ENCODE measurements at regions not wholly inside any gene's neighbourhood (a gene's known extent, or its start where the extent isn't known, plus 50 kb on each side); places are given as distances from the start of the nearest gene placed in this dataset.

DNA sequence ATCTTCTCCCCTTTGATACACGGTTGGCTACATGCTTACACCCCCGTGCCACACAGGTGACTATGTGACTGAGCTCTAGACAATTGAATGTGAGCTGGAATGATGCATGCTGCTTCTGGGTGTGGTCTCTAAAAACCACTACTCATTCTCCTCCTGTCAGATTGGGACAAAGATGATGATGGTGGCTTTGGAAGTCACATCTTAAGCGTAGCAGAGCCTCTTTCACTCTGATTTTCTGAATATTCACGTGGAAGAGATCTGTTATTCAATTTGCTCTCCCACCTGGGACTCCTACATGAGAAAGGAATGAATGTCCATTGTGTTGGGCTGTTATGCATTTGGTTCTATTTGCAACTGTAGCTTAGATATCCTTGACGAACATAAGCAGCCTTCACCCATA, 763.6 kb upstream of the EEF2KMT start:
- DNase-seq (ENCODE audit: low spot score) = no peak

DNA sequence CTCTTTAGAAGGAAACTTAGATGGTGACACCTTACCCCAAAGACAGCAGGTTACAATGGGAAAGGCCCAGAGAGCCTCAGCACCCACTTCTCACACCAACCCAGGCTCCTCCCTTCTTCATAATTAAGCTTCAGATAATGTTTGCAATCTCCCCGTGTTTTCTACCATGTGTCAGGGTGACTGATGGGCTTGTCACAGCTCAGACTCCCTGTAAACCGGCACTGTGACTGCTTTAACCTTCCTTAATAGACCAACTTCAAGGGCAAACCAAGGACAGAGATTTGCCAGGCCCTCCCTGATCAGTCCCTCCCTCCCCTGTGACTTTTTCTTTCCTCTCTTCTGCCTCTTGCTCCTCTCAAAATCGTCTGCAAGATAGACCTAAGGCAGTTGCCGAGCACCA, 760.6 kb upstream of the EEF2KMT start:
- DNase-seq (ENCODE audit: low spot score) = no peak

DNA sequence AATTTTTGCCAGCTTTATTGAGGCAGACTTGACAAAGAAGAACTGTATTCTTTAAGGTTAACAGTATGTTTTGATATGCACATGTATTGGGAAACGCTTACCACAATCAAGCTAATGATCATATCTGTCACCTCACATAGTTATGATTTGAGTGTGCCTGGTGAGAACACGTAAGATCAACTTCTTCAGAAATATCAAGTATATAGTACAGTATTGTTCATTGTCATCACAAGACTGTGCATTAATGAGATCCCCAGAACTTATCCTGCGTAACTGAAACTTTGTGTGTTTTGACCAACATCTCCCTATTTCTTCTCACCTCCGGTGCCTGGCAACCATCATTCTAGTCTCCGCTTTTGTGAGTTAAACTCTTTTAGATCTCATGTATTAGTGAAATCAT, 756.4 kb upstream of the EEF2KMT start:
- DNase-seq (ENCODE audit: low spot score) = no peak

DNA sequence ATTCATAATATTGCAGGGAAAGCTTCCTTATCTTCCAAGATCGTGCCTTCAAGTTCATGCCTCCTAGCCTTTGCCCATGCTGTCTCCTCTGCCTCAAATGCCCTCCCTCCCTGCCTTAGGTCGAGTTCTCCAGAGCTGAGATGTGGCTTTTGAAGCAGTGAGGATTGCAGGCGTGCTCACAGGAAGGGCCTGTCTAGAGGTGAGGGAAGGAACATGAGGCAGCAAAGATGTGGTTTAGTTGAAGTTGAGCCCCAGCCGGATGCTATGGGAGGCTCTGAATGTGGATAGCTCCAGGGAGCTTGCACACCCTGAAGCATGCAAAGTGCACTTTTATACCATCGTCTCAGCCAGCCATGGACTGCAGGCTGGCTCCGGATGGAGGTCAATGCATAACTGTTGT, 754.6 kb upstream of the EEF2KMT start:
- no peak for DNase-seq (ENCODE audit: low spot score)

DNA sequence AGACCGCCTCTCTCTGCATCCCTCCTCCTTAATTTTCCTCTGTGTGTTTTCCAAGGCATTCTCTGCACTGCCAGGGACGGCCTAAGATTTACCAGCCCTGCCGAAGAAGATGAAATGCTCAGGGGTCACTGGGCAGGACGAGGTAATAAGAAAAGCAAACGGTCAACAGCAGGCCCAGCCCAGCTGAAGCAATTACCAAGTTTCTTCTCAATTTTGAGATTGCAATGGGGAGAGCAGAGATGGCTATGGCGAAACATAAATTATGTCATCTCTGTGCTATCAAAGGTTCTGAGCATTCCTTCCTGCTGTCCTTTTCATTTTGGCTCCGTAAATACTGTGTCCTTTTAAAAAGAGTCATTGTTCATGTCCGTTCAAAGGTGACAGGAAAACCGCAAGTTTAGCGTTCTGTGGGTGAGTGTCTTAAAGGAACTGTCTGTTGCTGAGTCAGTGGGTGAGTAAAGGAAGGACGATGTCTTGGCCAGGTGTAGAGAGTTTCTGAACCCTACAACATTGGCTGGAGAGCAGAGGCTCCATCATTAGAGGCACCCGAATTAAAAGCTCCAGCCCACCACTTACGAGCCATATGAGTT, 753.9 kb upstream of the EEF2KMT start:
- no peak for DNase-seq (ENCODE audit: low spot score)

DNA sequence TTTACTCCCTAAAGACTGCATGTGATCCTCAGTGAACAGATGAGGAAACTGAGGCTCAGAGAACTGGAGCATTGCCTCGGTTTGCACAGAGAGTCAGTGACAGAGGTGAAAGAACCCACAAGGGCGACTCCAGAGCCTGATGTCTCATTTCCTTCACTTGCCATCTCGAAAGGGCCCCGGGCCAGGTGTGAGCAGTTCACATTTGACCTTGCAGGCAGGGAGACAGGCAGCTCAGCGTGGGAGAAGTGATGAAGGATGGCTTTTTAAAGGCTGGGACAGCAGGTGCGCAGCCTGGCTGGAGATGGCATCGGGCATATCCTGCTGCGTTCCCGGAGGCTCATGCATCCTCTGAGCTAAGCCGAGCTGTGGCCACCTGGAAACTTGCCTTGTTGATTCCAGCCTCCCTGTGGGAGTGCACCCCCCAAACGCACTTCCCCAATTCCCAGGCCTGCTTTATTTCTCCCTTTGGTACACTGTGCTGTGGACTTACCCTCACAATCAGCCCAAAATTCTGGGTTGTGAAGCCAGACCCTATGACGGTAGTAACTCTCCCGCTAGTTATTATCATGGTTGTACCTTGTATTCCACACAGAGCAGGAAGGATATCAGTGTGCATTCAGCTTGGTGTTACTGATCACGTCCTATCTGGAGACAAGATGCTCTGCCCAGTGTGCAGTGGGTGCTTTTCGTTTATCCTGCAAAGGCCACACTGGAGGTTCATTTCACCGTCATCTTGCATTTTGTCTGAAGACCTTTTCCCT, 753.2 kb upstream of the EEF2KMT start:
- DNase-seq (ENCODE audit: low spot score) = no peak

DNA sequence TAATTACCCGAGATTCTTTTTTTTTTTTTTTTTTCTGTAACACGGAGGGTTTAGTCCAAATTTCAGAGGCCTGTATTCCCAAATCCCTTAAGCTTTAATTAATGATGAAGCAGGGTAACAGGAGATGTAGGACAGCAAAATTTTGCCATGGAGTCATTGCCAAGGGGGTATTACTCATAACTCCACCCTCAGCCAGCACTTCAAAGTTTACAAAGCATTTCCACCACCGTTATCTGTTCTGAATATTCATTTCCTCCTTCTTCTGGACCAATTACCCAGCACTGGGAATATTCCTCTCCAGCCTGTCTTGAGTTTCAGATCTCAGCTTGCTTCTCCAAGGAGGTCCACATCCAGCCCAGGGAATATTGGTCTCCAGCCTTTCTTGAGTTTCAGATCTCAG, 747.5 kb upstream of the EEF2KMT start:
- DNase-seq (ENCODE audit: low spot score) = no peak

DNA sequence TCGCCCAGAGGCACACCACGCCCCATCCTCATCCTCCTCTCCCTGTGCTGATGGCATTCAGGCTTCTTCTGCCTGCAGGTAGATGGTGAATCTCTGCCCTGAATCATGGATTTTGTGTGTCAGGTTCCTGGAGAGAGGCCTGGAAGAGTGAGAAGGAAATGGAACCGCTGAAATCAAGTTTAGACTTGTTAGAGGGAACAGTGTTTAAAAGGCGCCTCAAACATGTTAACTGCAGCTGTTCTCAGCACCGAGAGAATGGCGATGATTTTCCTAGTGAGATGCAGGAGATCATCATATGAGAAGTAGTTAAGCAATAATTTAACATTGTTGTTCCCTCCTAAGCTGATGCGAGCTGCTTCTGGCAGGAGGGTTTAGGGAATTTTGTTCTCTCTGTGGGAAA, 744.4 kb upstream of the EEF2KMT start:
- DNase-seq (ENCODE audit: low spot score) = no peak

DNA sequence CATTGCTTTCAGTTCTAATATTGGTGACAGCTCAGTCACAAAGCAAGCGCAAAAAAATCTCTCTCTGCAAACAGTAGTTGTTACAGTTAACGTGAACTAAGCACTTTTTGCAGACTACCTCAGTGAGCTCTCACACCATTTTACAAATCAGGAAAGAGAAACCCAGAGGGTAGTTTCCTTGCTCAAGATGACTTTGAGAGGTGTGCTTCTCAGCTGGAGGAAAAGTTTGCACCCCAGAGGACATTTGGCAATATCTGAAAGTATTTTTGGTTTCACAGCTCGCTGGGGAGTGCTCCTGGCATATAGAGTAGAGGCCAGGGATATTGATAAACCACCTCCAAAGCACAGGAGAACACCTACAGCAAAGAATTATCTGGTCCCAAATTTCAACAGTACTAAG, 741.1 kb upstream of the EEF2KMT start:
- no peak for DNase-seq (ENCODE audit: low spot score)

DNA sequence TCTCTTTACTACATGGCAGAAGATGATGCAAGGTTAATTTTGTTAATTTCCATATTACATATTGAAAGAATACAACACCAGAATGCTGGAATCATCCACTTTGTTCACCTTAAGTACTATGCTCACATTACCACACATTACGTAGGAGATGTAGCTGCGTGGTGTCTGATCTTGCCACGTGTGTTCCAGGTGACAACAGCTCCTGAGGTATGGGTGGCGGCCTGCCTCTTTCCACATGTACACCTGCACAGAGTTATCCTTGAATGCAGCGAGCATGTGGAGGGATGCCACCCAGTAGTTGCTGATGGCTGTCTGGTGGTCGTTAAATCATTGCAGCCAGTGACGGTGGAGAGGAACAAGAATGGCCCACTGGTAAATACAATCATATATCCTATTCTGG, 740.5 kb upstream of the EEF2KMT start:
- DNase-seq (ENCODE audit: low spot score) = no peak

DNA sequence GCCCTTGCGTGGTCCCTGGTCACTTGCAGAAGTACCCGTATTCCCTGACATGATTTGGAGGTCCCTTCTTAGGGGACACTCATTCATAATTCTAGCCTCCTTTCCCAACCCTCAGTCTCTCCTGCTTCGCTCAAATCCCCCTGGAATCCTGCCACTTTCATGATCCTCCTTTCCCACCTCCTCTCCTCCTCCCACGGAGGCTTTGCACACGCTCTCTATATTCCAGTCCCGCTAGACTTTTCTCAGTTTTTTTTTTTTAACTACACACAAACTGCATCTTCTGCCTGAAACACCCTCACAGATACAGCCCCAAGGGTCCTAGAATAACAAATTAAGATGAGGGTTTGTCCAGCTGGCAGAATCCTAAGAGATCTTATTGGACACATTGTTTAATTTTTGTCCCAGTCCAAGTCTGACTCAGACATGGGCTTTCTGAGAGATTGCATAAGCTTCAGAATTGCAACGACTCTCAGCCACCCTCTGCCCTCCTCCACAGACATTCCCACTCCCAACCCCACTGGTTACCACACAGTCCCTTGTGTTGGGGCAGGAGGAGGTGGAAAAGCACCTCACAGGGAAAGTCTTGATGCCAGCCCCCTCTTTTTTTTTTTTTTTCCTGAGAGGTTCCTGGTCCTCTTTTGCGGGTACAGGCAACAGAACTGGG, 739.5 kb upstream of the EEF2KMT start:
- no peak for DNase-seq (ENCODE audit: low spot score)

DNA sequence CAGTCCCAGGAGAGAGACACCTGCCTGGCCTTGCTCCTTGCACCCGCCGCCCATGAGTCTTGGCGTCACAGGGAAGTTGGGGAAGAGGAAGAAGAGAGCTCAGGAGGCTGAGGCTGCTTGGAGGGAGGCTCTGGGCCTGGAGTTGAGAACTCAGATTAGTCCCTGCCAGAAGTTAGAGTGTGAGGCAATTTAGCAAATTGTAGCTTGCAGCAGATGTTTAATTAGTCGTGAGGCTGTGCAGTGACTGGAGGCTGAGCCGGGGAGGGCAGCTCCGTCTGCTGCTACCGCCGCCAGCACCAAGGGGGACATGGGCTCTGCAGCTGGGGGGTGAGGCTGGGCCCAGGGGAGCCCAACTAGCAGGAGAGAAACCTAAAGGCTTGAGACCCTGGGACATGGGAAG, 738.3 kb upstream of the EEF2KMT start:
- DNase-seq (ENCODE audit: low spot score) = no peak

DNA sequence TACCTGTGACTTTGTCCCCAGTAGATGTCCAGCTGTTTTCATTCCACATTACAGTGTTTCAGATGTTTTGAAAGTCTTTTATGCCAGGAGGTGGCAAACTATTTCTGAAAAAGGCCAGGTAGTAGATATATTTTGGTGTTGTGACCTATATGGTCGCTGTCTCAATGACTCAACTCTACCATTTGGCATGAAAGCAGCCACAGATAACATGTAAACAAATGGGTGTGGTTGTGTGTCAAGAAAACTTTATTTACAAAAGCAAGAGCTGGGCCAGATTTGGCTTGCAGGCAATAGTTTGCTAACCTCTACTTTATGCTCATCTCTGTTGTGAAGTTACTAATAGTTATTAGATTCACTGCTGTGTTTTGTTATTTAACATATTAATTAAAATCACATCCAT, 728.7 kb upstream of the EEF2KMT start:
- DNase-seq (ENCODE audit: low spot score) = no peak

DNA sequence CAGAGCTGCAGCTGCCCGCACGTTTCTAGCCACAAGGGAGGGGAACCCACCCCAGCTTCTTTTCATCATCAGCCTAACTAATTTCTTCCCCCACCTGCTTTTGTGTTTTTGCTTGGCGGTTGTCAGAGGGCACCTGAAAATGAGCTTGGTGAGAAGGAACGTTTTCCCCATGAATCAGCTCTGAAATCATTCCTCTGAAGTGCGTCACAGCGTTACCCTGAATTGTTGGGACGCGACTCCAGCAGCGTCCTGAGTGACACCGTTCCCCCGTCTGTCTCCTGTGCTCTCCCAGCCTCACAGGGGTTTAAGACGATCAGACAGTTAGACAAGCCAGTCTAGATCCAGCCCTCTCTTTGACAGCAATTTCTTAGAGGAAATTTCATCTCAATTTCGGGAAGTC, 722.9 kb upstream of the EEF2KMT start:
- no peak for DNase-seq (ENCODE audit: low spot score)

DNA sequence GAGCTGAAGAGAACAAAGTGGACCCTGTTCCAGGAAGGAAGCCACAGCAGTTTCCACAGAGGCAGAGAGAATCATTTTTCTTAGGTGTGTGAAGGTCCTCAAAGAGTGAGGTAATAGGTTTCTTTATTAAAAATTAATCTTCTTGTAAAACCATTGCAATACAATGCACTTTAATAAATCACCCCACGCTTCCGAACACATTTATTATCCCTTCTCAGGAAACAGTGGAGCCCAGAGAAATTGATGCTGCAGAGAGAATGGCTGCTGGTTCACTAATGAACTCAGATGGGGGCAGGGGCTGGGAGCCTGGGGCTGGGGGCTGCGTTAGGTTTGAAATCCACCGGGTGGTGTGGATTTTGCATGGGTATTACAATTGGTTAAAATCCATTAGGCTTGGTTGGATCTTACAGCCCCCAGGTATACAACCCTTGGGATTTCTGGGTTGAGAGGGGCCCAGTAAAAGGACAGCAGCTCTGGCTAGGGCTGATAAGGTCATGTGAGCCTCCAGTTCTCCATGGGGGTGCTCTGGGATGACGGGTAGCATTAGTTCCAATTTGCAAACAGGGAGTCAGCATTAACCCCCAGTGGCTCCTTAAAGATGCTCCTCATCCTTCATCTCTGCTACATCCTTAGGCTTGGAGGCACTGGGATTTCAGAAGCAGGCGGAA, 718.1 kb upstream of the EEF2KMT start:
- DNase-seq (ENCODE audit: low spot score) = no peak

DNA sequence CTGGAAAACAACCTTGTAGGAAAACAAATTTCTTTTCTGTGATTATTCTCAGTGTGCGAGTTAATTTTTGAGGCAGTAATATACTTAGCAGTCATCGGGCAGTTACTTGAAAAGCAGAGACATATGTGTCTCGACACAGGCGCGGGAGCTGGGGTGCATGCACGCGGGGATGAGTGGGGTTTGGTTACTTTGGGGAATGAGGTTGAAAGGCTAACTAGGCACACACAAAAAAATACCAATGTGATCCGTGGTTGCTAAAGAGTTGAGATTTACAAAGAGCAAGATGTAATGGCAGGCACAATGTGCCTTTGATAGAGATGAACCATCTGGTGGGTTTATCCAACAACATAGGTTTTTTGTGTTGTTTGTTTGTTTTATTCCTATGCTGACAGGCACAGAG, 703.8 kb upstream of the EEF2KMT start:
- no peak for DNase-seq (ENCODE audit: low spot score)

DNA sequence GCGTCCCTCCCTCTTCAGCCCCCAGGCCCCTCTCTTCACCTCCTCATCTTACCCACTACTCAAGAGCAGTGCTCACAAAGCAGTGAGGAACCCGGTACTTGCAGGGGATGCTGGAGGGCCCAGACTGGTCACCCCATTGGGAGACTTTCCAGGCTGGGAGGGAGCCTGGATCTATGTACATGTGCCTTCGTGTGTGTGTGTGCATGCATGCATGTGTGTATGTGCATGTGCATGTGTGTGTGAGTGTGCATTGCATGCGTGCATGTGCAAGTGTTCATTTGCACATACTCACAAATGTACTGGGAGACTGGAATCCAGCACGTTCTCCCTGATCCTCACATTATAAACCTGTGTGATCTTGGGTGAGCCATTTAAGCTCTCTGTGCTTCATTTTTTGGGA, 696.0 kb upstream of the EEF2KMT start:
- no peak for DNase-seq (ENCODE audit: low spot score)

DNA sequence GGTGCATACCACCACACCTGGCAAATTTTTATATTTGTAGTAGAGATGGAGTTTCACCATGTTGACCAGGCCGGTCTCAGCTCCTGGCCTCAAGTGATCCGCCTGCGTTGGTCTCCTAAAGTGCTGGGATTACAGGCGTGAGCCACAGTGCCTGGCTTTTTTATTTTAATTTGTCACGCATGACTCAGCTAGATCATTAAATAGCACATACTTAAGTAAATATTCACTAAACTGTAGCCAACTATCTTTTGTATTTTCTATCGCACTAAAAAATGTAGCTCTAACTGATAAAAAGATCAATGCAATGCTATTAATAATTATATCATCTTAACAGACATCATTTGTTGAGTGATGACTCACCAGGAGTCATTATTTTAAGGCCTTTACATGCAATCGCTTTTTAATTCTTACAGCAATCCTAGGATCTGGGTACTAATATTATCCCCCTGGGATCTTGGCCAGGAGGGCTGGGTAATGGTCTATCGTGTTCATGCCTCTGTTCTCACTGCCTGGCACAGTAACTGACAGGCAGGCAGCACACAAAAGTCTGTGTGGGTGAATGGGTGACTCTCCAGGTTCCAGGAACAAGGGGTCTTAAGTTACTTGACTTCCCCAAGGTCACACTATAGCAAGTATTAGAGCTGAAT, 693.5 kb upstream of the EEF2KMT start:
- no peak for DNase-seq (ENCODE audit: low spot score)

DNA sequence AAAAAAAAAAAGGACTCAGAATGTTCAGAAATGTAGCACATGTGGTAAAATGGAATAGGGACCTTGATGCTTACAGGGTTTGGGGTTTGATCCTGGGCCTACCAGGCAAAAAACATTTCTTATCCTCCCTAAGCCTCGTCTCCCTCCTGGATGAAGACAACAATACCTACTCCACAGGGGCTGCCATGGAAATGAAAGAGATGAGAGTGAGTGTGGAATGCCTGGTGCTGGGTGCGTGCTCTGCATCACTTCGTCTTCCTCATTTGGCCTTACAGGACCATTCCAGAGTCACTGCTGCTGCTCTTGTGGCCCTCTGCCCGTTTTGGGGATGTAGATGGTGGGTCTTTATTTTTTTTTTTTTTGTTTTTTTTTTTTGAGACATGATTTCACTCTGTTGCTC, 692.9 kb upstream of the EEF2KMT start:
- DNase-seq (ENCODE audit: low spot score) = no peak

DNA sequence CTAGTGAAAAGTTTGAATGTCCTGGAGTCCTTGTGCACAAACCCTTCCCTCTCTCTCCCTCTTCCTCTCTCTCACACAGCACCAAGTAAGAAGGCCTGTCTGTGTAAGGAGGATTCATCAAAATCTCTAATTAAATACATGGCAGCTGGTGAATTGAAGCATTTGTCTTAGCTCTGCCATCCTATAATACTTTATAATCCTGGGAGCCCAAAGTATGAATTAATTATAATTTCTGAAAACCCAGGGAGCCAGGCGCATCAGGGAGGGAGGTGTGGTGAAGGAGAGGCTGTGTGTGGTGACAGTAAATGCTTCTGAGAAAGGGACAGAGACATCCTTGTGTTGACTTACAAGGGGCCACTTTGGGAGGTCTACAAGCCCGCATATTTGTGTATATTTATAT, 691.4 kb upstream of the EEF2KMT start:
- no peak for DNase-seq (ENCODE audit: low spot score)

DNA sequence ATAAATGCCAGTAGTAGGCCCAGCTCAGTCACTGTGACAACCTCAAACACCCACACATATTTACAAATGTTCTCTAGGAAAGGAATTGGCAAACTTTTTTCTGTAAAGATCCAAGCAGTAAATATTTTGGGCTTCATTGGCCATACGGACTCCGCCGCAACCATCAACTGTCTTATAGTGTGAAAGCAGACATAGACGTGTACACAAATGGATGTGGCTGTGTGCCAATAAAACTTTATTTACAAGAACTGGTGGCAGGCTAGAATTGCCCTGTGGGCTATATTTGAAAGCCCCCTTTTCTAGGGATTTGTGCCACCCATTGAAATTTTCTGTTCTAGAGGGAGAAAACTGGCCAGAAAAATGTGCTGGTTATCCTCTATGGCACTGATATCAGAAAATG, 683.8 kb upstream of the EEF2KMT start:
- no peak for DNase-seq (ENCODE audit: low spot score)

DNA sequence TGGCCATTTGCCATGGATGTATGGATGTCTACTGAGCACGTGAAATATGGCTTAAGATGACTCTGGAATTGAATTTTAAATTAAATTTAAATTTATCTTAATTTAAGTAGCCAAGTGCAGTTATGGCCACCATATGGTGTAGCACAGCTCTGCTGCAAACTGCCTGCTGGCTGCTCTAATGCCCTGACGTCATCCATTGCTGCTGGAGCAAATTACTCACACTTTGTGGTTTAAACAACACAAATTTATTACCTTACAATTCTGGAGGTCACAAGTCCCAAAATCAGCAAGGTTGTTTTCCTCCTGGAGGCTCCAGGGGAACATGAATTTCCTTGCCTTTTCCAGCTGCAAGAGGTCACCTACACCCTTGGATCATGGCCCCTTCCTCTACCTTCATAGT, 679.3 kb upstream of the EEF2KMT start:
- DNase-seq (ENCODE audit: low spot score) = peak; percentile 41
